CD4-positive, alpha-beta memory T cell (primary cell): ENCODE measurements at regions not wholly inside any gene's neighbourhood (a gene's known extent, or its start where the extent isn't known, plus 50 kb on each side); places are given as distances from the start of the nearest gene placed in this dataset.

Experiments used
- CTCF ChIA-PET: fragments of 350-600 bp; sonication (Branson Sonifier 250); formaldehyde crosslinking; loops from one replicate; lab custom pipeline; 2021; ENCODE audit warnings: inconsistent platforms; ENCODE audit not compliant: partially characterized antibody; lab: Charles Lee
- POLR2A ChIA-PET: fragments of 350-600 bp; sonication (Branson Sonifier 250); formaldehyde crosslinking; loops from one replicate; lab custom pipeline; 2021; ENCODE audit not compliant: partially characterized antibody; lab: Charles Lee
- DNase-seq, 5 donors: peaks; one replicate each; pipeline versions ENCODE4 v3.0.0 to v3.0.0-alpha.2; 2020 to 2022; ENCODE audit warnings: mixed read lengths in 1 of 5
- H3K27ac ChIP-seq: one replicate; pipeline ENCODE4 v1.7.0; 2013; ENCODE audit warnings: low read depth, low read length
- H3K27me3 ChIP-seq: 2 replicates; pipeline ENCODE4 v1.7.0; 2013; ENCODE audit warnings: mild to moderate bottlenecking, low read length, moderate library complexity; ENCODE audit not compliant: insufficient read depth
- H3K36me3 ChIP-seq: 2 replicates; pipeline ENCODE4 v1.7.0; 2013; ENCODE audit warnings: mild to moderate bottlenecking, low read length, moderate library complexity; ENCODE audit not compliant: insufficient read depth
- H3K4me1 ChIP-seq: 2 replicates; pipeline ENCODE4 v1.7.0; 2013; ENCODE audit warnings: mild to moderate bottlenecking, low read length, moderate library complexity; ENCODE audit not compliant: insufficient read depth
- H3K4me3 ChIP-seq, 2 donors: one replicate each; pipeline ENCODE4 v1.7.0; 2013; ENCODE audit warnings: low read length in 2 of 2, mild to moderate bottlenecking in 1 of 2
- H3K9me3 ChIP-seq, 2 donors: one replicate each; pipeline ENCODE4 v1.7.0; 2013; ENCODE audit warnings: low read length in 2 of 2, control low read depth in 1 of 2; ENCODE audit not compliant: control insufficient read depth in 1 of 2
- H3K27ac Mint-ChIP-seq, 7 donors: one replicate each; pipeline ENCODE4 v1.8.0; 2020 to 2021; ENCODE audit warnings: mixed read lengths in 7 of 7, mild to moderate bottlenecking in 6 of 7, inconsistent platforms in 3 of 7, moderate library complexity in 3 of 7
- H3K27me3 Mint-ChIP-seq, 2 donors: one replicate each; pipeline ENCODE4 v1.8.0; 2020 to 2021; ENCODE audit warnings: mixed read lengths in 2 of 2
- H3K36me3 Mint-ChIP-seq, 2 donors: one replicate each; pipeline ENCODE4 v1.8.0; 2020 to 2021; ENCODE audit warnings: mixed read lengths in 2 of 2, inconsistent platforms in 1 of 2, mild to moderate bottlenecking in 1 of 2
- H3K4me1 Mint-ChIP-seq, 4 donors: one replicate each; pipeline ENCODE4 v1.8.0; 2020 to 2021; ENCODE audit warnings: mixed read lengths in 4 of 4, mild to moderate bottlenecking in 1 of 4
- H3K4me3 Mint-ChIP-seq, 8 donors: one replicate each; pipeline ENCODE4 v1.8.0; 2020 to 2021; ENCODE audit warnings: mixed read lengths in 8 of 8, mild to moderate bottlenecking in 7 of 8, moderate library complexity in 6 of 8, inconsistent platforms in 3 of 8
- H3K9me3 Mint-ChIP-seq, 8 donors: one replicate each; pipeline ENCODE4 v1.8.0; 2020 to 2021; ENCODE audit warnings: mixed read lengths in 8 of 8, mild to moderate bottlenecking in 5 of 8, inconsistent platforms in 3 of 8, moderate library complexity in 1 of 8
- intact Hi-C: fragments of 100-400 bp; cut with micrococcal nuclease; formaldehyde crosslinking; loops from one replicate; pipeline ENCODE4 v1.15.1; 2023

GRCh38 chr2:238629064-238629463 is 202.3 kb downstream of the ASB1 start:
- intact Hi-C loops: no loop called here
- no peaks in the 10 kb centered on the region for H3K4me1 ChIP-seq
- no peaks in the 10 kb centered on the region for H3K27me3 ChIP-seq
- no peak overlapping the region for H3K4me3 Mint-ChIP-seq
- no peak for DNase-seq
- no peak overlapping the region for H3K27ac ChIP-seq
- H3K4me3 ChIP-seq: no peak overlapping the region
- no peaks in the 10 kb centered on the region for H3K36me3 ChIP-seq
- peaks cover 5 to 12% of the 10 kb centered on the region in 2 donors for H3K27me3 Mint-ChIP-seq
- peaks cover 0 to 4% (median 0%) of the 10 kb centered on the region in 8 donors for H3K9me3 Mint-ChIP-seq
- ChIA-PET CTCF (no interaction called here), POLR2A (no interaction called here)
- no peak overlapping the region for H3K27ac Mint-ChIP-seq
- no peaks in the 10 kb centered on the region for H3K9me3 ChIP-seq
- H3K36me3 Mint-ChIP-seq: no peaks in the 10 kb centered on the region
- H3K4me1 Mint-ChIP-seq: no peaks in the 10 kb centered on the region

- H3K36me3 Mint-ChIP-seq: no peaks in the 10 kb centered on the region
- intact Hi-C loops: no loop called here
Measured at GRCh38 chr2:238631491-238632180, 204.9 kb downstream of the ASB1 start.

GRCh38 chr2:238632181-238633060 is 205.7 kb downstream of the ASB1 start:
- Histone ChIP-seq H3K27ac (no peak overlapping the region), H3K27me3 (no peaks in the 10 kb centered on the region), H3K36me3 (no peaks in the 10 kb centered on the region), H3K4me1 (no peaks in the 10 kb centered on the region), H3K9me3 (no peaks in the 10 kb centered on the region), H3K4me3 (no peak overlapping the region)
- no peak for DNase-seq
- peaks cover 5 to 14% of the 10 kb centered on the region in 2 donors for H3K27me3 Mint-ChIP-seq
- H3K4me3 Mint-ChIP-seq: no peak overlapping the region
- no peaks in the 10 kb centered on the region for H3K36me3 Mint-ChIP-seq
- POLR2A ChIA-PET: no interaction called here
- CTCF ChIA-PET: no interaction called here
- H3K4me1 Mint-ChIP-seq: no peaks in the 10 kb centered on the region
- intact Hi-C loops: no loop called here
- H3K27ac Mint-ChIP-seq: no peak overlapping the region
- H3K9me3 Mint-ChIP-seq: peaks cover 0 to 2% (median 0%) of the 10 kb centered on the region in 8 donors

More at GRCh38 chr2:238631491-238632180, 204.9 kb downstream of the ASB1 start:
- Histone ChIP-seq H3K27me3 (no peaks in the 10 kb centered on the region), H3K4me3 (no peak overlapping the region), H3K27ac (no peak overlapping the region), H3K36me3 (no peaks in the 10 kb centered on the region), H3K9me3 (no peaks in the 10 kb centered on the region), H3K4me1 (no peaks in the 10 kb centered on the region)
- Mint-ChIP-seq H3K27ac (no peak overlapping the region), H3K4me1 (no peaks in the 10 kb centered on the region), H3K9me3 (peaks cover 0 to 2% (median 0%) of the 10 kb centered on the region in 8 donors), H3K4me3 (no peak overlapping the region), H3K27me3 (peaks cover 4 to 9% of the 10 kb centered on the region in 2 donors)
- ChIA-PET POLR2A (no interaction called here), CTCF (no interaction called here)
- DNase-seq: no peak

- H3K4me3 ChIP-seq: no peak overlapping the region
- Mint-ChIP-seq H3K4me1 (no peaks in the 10 kb centered on the region), H3K27me3 (peaks cover 5 to 14% of the 10 kb centered on the region in 2 donors), H3K27ac (no peak overlapping the region), H3K36me3 (no peaks in the 10 kb centered on the region), H3K9me3 (peaks cover 0 to 2% (median 0%) of the 10 kb centered on the region in 8 donors), H3K4me3 (no peak overlapping the region)
- no peaks in the 10 kb centered on the region for H3K9me3 ChIP-seq
- H3K27ac ChIP-seq: no peak overlapping the region
- intact Hi-C loops: no loop called here
- H3K4me1 ChIP-seq: no peaks in the 10 kb centered on the region
- CTCF ChIA-PET: no interaction called here
- no peak for DNase-seq
- H3K36me3 ChIP-seq: no peaks in the 10 kb centered on the region
- POLR2A ChIA-PET: no interaction called here
- H3K27me3 ChIP-seq: no peaks in the 10 kb centered on the region
Measured at GRCh38 chr2:238633426-238634328, 206.9 kb downstream of the ASB1 start.

GRCh38 chr2:238634701-238635357 is 208.1 kb downstream of the ASB1 start:
- H3K4me1 Mint-ChIP-seq: no peaks in the 10 kb centered on the region
- no peak overlapping the region for H3K4me3 Mint-ChIP-seq
- peaks cover 0 to 2% (median 0%) of the 10 kb centered on the region in 8 donors for H3K9me3 Mint-ChIP-seq
- DNase-seq: no peak
- H3K9me3 ChIP-seq: no peaks in the 10 kb centered on the region
- no peaks in the 10 kb centered on the region for H3K4me1 ChIP-seq
- CTCF ChIA-PET: no interaction called here
- H3K27ac ChIP-seq: no peak overlapping the region
- no peaks in the 10 kb centered on the region for H3K36me3 ChIP-seq
- no peak overlapping the region for H3K4me3 ChIP-seq
- H3K27me3 ChIP-seq: no peaks in the 10 kb centered on the region
- no peaks in the 10 kb centered on the region for H3K36me3 Mint-ChIP-seq
- H3K27me3 Mint-ChIP-seq: peaks cover 5 to 13% of the 10 kb centered on the region in 2 donors
- no peak overlapping the region for H3K27ac Mint-ChIP-seq
- intact Hi-C loops: no loop called here
- POLR2A ChIA-PET: no interaction called here

GRCh38 chr2:238635647-238636051 is 208.9 kb downstream of the ASB1 start:
- Mint-ChIP-seq H3K36me3 (no peaks in the 10 kb centered on the region), H3K27ac (no peak overlapping the region), H3K4me3 (no peak overlapping the region), H3K27me3 (peaks cover 5 to 16% of the 10 kb centered on the region in 2 donors), H3K9me3 (peaks cover 0 to 2% (median 0%) of the 10 kb centered on the region in 8 donors), H3K4me1 (no peaks in the 10 kb centered on the region)
- Histone ChIP-seq H3K27me3 (no peaks in the 10 kb centered on the region), H3K27ac (no peak overlapping the region), H3K9me3 (no peaks in the 10 kb centered on the region), H3K4me1 (no peaks in the 10 kb centered on the region), H3K4me3 (no peak overlapping the region), H3K36me3 (no peaks in the 10 kb centered on the region)
- DNase-seq: no peak
- intact Hi-C loops: no loop called here
- ChIA-PET POLR2A (no interaction called here), CTCF (no interaction called here)
